HEK293T (cell line): ENCODE measurements at regions not wholly inside any gene's neighbourhood (a gene's known extent, or its start where the extent isn't known, plus 50 kb on each side); places are given as distances from the start of the nearest gene placed in this dataset.

Source experiments
- BHLHE40 ChIP-seq: fragments of 450-650 bp; IDR thresholded peaks from 2 replicates; pipeline ENCODE4 v1.6.1; 2016; ENCODE audit warnings: mild to moderate bottlenecking, moderate library complexity, borderline replicate concordance
- ELF4 ChIP-seq: fragments of 450-650 bp; IDR thresholded peaks from 2 replicates; pipeline ENCODE4 v1.6.1; 2017; ENCODE audit warnings: antibody characterized with exemption
- FOXA1 ChIP-seq: fragments of 450-650 bp; IDR thresholded peaks from 2 replicates; pipeline ENCODE4 v1.6.1; 2016; ENCODE audit warnings: mild to moderate bottlenecking
- FOXM1 ChIP-seq: fragments of 450-650 bp; IDR thresholded peaks from 2 replicates; pipeline ENCODE4 v1.6.1; 2017; ENCODE audit warnings: mild to moderate bottlenecking, borderline replicate concordance
- LEF1 ChIP-seq: fragments of 450-650 bp; IDR thresholded peaks from 2 replicates; pipeline ENCODE4 v1.6.1; 2017; ENCODE audit warnings: mild to moderate bottlenecking, borderline replicate concordance
- SP1 ChIP-seq: fragments of 450-650 bp; IDR thresholded peaks from 2 replicates; pipeline ENCODE4 v1.6.1; 2017
- SUZ12 ChIP-seq: fragments of 450-650 bp; IDR thresholded peaks from 2 replicates; pipeline ENCODE4 v1.6.1; 2016; ENCODE audit warnings: mild to moderate bottlenecking

GRCh38 chr2:103664690-103665089 is 902.9 kb downstream of the TMEM182 start:
- TF ChIP-seq FOXM1 (no peak), SP1 (no peak), ELF4 (no peak), FOXA1 (no peak), SUZ12 (no peak), BHLHE40 (no peak), LEF1 (no peak)
